GM12878 (cell line): ENCODE measurements at regions not wholly inside any gene's neighbourhood (a gene's known extent, or its start where the extent isn't known, plus 50 kb on each side); places are given as distances from the start of the nearest gene placed in this dataset.

ENCODE experiments used
- BCL11A ChIP-seq: IDR thresholded peaks from 2 replicates; pipeline ENCODE4 v1.6.1; 2011; ENCODE audit warnings: low read depth, low read length
- EP300 ChIP-seq, 2 experiments: fragments of 150-350 bp in 1 of 2; IDR thresholded peaks; 2 replicates each; pipeline ENCODE4 v1.6.1; 2011 to 2012; ENCODE audit warnings: low read depth in 2 of 2, low read length in 2 of 2, borderline replicate concordance in 1 of 2, improper control_type of control experiment in 1 of 2, inconsistent platforms in 1 of 2; ENCODE audit not compliant: control insufficient read depth in 1 of 2
- EZH2 ChIP-seq: IDR thresholded peaks from 2 replicates; pipeline ENCODE4 v1.6.1; 2012; ENCODE audit warnings: low read depth, mild to moderate bottlenecking, control low read depth, inconsistent platforms, low read length, borderline replicate concordance; ENCODE audit not compliant: control insufficient read depth
- FOXM1 ChIP-seq: IDR thresholded peaks from 2 replicates; pipeline ENCODE4 v1.6.1; 2012; ENCODE audit warnings: low read depth, mild to moderate bottlenecking, inconsistent platforms, low read length, moderate library complexity
- SMC3 ChIP-seq: IDR thresholded peaks from 2 replicates; pipeline ENCODE4 v1.6.1; 2011; ENCODE audit warnings: low read length, improper control_type of control experiment, borderline replicate concordance
- TBL1XR1 ChIP-seq: IDR thresholded peaks from 2 replicates; pipeline ENCODE4 v1.6.1; 2012; ENCODE audit warnings: low read depth, low read length, improper control_type of control experiment
- TCF12 ChIP-seq: IDR thresholded peaks from 2 replicates; pipeline ENCODE4 v1.6.1; 2011; ENCODE audit warnings: low read depth, mild to moderate bottlenecking, low read length
- TF ChIP-seq, protein P1 (sequence below), 3 experiments: IDR thresholded peaks in 2 of 3; conservative IDR thresholded peaks in 1 of 3; 2 replicates each; pipeline ENCODE4 v1.5.1; 2011; ENCODE audit warnings: low read depth in 3 of 3, low read length in 3 of 3, mild to moderate bottlenecking in 3 of 3, control low read depth in 2 of 3, moderate library complexity in 2 of 3, inconsistent platforms in 1 of 3, mixed read lengths in 1 of 3; ENCODE audit not compliant: control insufficient read depth in 2 of 3, insufficient read depth in 1 of 3; ENCODE audit errors: extremely low read depth in 1 of 3

DNA sequence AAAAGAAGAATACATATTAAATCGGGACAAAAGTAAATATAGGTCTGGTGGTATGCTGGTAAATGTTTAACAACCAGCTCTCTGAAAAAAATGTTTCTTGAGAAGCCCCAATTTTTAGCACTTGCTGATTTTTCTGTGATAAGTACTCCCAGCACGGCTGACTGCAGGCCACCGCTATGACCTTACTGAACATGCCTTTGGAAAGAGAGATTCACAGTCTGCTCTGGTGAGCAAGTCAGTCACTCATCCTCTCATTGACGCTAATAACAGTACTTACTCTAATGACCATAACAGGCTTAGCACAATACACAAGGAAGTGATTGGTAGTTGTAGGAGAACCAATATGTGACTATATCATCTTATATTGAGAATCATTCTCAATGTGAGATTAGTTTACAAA, 98.9 kb upstream of the BLTP1 start:
- TF ChIP-seq TBL1XR1: no peak
- no peak for TF ChIP-seq EP300 (IDR thresholded peaks at IDR 0.05; ENCODE audit: borderline replicate concordance in 1 of 2, control insufficient read depth in 1 of 2, low read depth in 2 of 2, low read length in 2 of 2)
- TF ChIP-seq BCL11A: no peak
- no peak for TF ChIP-seq FOXM1
- TF ChIP-seq SMC3: no peak
- TF ChIP-seq, protein P1, sequence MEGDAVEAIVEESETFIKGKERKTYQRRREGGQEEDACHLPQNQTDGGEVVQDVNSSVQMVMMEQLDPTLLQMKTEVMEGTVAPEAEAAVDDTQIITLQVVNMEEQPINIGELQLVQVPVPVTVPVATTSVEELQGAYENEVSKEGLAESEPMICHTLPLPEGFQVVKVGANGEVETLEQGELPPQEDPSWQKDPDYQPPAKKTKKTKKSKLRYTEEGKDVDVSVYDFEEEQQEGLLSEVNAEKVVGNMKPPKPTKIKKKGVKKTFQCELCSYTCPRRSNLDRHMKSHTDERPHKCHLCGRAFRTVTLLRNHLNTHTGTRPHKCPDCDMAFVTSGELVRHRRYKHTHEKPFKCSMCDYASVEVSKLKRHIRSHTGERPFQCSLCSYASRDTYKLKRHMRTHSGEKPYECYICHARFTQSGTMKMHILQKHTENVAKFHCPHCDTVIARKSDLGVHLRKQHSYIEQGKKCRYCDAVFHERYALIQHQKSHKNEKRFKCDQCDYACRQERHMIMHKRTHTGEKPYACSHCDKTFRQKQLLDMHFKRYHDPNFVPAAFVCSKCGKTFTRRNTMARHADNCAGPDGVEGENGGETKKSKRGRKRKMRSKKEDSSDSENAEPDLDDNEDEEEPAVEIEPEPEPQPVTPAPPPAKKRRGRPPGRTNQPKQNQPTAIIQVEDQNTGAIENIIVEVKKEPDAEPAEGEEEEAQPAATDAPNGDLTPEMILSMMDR (IDR thresholded peaks at IDR 0.05 in 2 of 3, conservative IDR thresholded peaks at IDR 0.05 in 1 of 3; ENCODE audit: control insufficient read depth in 2 of 3, extremely low read depth in 1 of 3, insufficient read depth in 1 of 3, low read depth in 3 of 3, low read length in 3 of 3): no peak
- TF ChIP-seq EZH2: no peak
- TF ChIP-seq TCF12: no peak
